ENCODE measurements at regions not wholly inside any gene's neighbourhood (a gene's known extent, or its start where the extent isn't known, plus 50 kb on each side); places are given as distances from the start of the nearest gene placed in this dataset.

DNA sequence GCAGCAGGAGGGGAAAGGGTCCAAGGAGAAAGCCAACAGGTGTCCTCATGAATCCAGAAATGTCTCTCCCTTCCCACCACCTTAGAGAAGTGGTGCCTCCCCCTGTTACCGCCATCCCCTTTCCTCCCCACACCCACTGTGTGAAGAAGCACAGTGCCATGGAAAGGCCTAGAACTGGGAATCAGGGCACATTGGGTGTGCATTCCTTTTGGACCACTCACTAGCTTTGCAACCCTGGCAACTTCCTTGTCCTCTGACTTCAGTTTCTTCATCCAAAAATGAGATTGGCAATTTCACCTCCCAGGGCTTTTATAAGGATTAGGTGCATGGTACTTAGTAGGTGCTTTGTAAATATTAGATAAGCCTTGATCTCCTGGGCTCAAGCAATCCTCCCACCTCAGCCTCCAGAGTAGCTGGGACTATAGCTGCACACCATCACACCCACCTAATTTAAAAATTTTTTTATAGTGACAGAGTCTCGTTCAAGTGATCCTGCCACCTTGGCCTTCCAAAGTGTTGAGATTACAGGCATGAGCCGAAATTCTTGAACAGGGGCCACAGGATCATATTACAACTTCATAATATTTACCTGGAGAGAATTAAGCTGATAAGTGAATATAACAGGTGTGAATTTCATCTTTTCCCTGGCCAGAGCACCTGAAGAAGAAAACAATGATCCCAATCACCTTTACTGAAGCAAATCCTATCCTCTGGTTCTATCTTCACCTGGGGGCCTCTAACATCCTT, 97.9 kb upstream of the TAF1B start:
- Histone ChIP-seq H3K27me3 (no peaks in the 10 kb centered on the region), H3K9me3 (no peaks in the 10 kb centered on the region), H3K27ac (no peak overlapping the region), H3K36me3 (no peaks in the 10 kb centered on the region), H3K4me3 (no peak overlapping the region), H3K4me1 (peaks cover 0 to 2% (median under 1%) of the 10 kb centered on the region in 4 donors)
- DNase-seq: no peak
- TF ChIP-seq, protein P1, sequence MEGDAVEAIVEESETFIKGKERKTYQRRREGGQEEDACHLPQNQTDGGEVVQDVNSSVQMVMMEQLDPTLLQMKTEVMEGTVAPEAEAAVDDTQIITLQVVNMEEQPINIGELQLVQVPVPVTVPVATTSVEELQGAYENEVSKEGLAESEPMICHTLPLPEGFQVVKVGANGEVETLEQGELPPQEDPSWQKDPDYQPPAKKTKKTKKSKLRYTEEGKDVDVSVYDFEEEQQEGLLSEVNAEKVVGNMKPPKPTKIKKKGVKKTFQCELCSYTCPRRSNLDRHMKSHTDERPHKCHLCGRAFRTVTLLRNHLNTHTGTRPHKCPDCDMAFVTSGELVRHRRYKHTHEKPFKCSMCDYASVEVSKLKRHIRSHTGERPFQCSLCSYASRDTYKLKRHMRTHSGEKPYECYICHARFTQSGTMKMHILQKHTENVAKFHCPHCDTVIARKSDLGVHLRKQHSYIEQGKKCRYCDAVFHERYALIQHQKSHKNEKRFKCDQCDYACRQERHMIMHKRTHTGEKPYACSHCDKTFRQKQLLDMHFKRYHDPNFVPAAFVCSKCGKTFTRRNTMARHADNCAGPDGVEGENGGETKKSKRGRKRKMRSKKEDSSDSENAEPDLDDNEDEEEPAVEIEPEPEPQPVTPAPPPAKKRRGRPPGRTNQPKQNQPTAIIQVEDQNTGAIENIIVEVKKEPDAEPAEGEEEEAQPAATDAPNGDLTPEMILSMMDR (IDR thresholded peaks at IDR 0.05): no peak
- intact Hi-C loops (cut with DNase I; ENCODE audit: low total_unique reads): no loop called here

DNA sequence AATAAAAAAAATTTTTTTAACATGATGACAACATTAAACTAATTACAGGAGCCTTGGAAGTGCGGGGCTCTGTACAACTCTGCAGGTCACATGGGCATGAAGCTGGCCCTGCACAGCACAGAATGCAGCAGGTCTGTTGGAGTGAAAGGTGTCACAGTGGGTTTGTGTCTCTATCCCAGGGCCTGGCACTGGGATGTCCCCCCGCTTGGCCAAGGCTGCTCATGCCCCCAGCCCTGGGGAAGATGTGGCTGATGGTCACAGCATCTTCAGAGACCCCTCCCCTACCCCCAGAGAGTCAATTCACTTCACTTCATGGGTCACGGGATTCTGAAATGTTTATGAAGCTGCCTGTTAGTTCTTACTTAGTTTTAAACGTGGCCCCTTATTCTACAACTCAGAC, 95.9 kb upstream of the TAF1B start:
- TF ChIP-seq, protein P1 (IDR thresholded peaks at IDR 0.05): no peak
- no peaks in the 10 kb centered on the region for H3K9me3 ChIP-seq
- intact Hi-C loops (cut with DNase I; ENCODE audit: low total_unique reads): no loop called here
- no peaks in the 10 kb centered on the region for H3K36me3 ChIP-seq
- no peak for DNase-seq
- H3K27me3 ChIP-seq: no peaks in the 10 kb centered on the region
- no peaks in the 10 kb centered on the region for H3K4me1 ChIP-seq
- no peak overlapping the region for H3K27ac ChIP-seq
- no peak overlapping the region for H3K4me3 ChIP-seq

DNA sequence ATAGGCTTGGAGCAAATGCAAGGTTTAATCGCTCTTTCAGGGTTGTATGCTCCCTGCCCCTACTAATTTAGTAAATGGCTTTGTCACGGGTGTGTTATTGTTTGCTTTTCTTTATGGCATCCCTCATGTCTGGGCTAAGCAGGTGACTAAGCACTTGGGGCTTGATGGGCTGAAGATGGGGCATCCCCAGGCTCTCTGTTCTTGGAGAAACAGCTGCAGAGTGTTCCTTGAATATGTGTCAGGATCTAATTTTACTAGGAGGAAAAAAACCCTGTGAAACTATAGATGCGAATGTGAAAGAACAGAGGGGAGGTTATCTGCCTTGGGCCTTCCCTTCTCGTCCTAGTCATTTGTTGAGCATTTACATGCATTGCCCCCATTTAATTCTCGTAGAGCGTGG, 94.7 kb upstream of the TAF1B start:
- no peak overlapping the region for H3K4me3 ChIP-seq
- no peaks in the 10 kb centered on the region for H3K36me3 ChIP-seq
- intact Hi-C loops (cut with DNase I; ENCODE audit: low total_unique reads): no loop called here
- no peaks in the 10 kb centered on the region for H3K9me3 ChIP-seq
- TF ChIP-seq, protein P1 (IDR thresholded peaks at IDR 0.05): no peak
- H3K27me3 ChIP-seq: peaks cover 0 to 5% of the 10 kb centered on the region in 2 donors
- DNase-seq: no peak
- H3K27ac ChIP-seq: no peak overlapping the region
- peaks cover 0 to 5% (median 4%) of the 10 kb centered on the region in 4 donors for H3K4me1 ChIP-seq

DNA sequence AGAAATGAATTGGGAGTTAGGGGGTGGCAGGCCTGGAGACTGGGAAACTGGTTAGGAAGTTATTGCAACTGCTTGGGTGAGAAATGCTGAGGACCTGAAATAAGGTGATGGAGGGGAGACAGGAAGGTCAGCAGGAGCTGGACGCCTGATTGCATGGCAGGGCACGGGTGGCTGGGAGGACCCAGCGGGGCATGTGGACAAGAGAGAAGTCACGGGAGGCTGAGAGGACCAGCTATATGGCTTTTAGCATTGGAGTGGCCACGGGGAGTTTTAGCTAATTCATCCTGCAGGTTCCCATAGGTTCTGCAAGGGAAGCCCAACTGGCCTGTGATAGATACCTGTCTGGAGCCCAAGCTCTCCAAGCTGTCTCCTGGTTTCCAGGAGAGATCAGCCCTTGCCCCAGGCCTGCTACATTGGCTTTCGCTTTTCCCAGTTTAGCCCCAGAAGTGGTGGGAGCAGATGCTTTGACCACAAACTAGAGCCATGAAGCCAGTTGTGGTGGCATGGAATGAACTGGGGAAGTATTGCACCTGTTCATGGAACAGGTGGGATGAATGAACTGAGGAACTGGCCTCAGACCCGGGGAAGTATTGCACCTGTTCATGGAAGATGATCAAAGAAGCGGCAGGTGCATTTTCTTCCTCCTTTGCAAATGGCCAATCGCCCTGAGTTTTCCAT, 93.6 kb upstream of the TAF1B start:
- no peaks in the 10 kb centered on the region for H3K9me3 ChIP-seq
- no peak overlapping the region for H3K4me3 ChIP-seq
- H3K27ac ChIP-seq: no peak overlapping the region
- peaks cover 0 to 8% (median 5%) of the 10 kb centered on the region in 4 donors for H3K4me1 ChIP-seq
- H3K36me3 ChIP-seq: no peaks in the 10 kb centered on the region
- TF ChIP-seq, protein P1 (IDR thresholded peaks at IDR 0.05): no peak
- H3K27me3 ChIP-seq: peaks cover 0 to 8% of the 10 kb centered on the region in 2 donors
- intact Hi-C loops (cut with DNase I; ENCODE audit: low total_unique reads): no loop called here
- DNase-seq: no peak

DNA sequence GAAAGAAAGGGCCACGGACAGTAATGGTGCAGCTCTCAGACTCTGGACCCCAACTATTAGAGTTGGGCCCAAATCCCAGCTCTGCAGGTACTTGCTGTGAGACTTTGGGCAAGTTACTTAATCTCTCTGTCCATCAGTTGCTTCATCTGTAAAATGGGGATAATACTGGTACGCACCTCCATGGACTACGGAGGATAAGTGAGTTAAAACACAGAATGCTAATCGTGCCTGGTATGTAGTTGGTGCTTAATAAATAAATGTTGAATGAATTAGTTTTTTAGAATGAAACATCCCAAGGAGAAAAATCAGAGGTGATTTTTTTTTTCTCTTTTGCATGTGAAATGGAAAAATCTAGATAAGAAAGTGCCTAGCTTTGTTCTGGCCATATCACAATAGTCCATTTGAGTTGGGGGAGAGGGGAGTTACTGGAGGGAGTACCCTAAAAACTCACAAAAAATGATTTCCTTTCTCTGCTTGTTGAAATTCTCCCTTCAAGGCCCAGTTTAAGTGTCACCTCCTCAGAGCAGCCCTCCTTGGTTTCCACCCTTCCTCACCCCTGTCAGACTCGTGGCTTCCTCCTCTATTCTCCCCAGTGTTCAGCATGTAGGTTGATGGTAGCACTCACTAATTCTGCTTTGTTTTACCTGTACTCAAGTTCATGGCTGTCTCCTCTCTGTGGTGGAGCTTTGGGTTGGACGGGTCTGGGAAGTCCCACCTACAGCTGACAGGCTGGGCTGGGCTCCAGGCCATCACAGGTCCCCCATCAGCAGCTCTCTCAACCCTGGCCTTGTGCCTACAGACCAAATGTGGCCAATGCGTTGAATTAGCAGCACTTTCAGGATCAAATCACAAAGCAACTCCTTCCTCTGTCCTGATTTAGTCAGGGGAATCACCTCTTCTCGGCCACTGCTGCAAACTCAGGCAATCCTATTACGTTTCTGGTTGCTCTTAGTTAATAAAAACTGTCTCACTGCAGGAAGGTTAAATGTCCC, 92.8 kb upstream of the TAF1B start:
- no peaks in the 10 kb centered on the region for H3K9me3 ChIP-seq
- no peak overlapping the region for H3K27ac ChIP-seq
- no peak overlapping the region for H3K4me3 ChIP-seq
- intact Hi-C loops (cut with DNase I; ENCODE audit: low total_unique reads): no loop called here
- DNase-seq: no peak
- peaks cover 0 to 8% of the 10 kb centered on the region in 2 donors for H3K27me3 ChIP-seq
- H3K4me1 ChIP-seq: peaks cover 0 to 8% (median 5%) of the 10 kb centered on the region in 4 donors
- H3K36me3 ChIP-seq: no peaks in the 10 kb centered on the region
- TF ChIP-seq, protein P1 (IDR thresholded peaks at IDR 0.05): no peak
